Neural progenitor cell (in vitro differentiated cells): ENCODE measurements at regions not wholly inside any gene's neighbourhood (a gene's known extent, or its start where the extent isn't known, plus 50 kb on each side); places are given as distances from the start of the nearest gene placed in this dataset.

Experiments
- DNase-seq: peaks from one replicate; pipeline ENCODE4 v3.0.0-alpha.2; 2016; ENCODE audit warnings: low spot score
- H2AFZ ChIP-seq: fragments of 200-600 bp; sonication (generic); replicated peaks from 2 replicates; pipeline ENCODE4 v1.6.1; 2016; ENCODE audit warnings: antibody characterized with exemption
- H3F3A ChIP-seq: fragments of 200-600 bp; sonication (generic); 2 replicates; pipeline ENCODE4 v1.6.1; 2016; ENCODE audit warnings: antibody characterized with exemption, low read depth
- H3K27ac ChIP-seq: fragments of 200-600 bp; sonication (generic); 2 replicates; pipeline ENCODE4 v1.5.1; 2016; ENCODE audit warnings: mild to moderate bottlenecking
- H3K27me3 ChIP-seq: fragments of 200-600 bp; sonication (generic); 2 replicates; pipeline ENCODE4 v1.6.1; 2016; ENCODE audit warnings: mild to moderate bottlenecking, moderate library complexity
- H3K36me3 ChIP-seq: fragments of 200-600 bp; sonication (generic); 2 replicates; pipeline ENCODE4 v1.5.1; 2016
- H3K4me1 ChIP-seq: fragments of 200-600 bp; sonication (generic); 2 replicates; pipeline ENCODE4 v1.6.1; 2016; ENCODE audit warnings: mixed run types
- H3K4me2 ChIP-seq: fragments of 200-600 bp; sonication (generic); 2 replicates; pipeline ENCODE4 v1.6.1; 2016
- H3K4me3 ChIP-seq: fragments of 200-600 bp; sonication (generic); 2 replicates; pipeline ENCODE4 v1.5.1; 2016
- H3K79me2 ChIP-seq: fragments of 200-600 bp; sonication (generic); 2 replicates; pipeline ENCODE4 v1.6.1; 2016; ENCODE audit warnings: low read depth
- H3K9ac ChIP-seq: fragments of 200-600 bp; sonication (generic); 2 replicates; pipeline ENCODE4 v1.6.1; 2016
- H3K9me3 ChIP-seq: fragments of 200-600 bp; sonication (generic); 2 replicates; pipeline ENCODE4 v1.5.1; 2016; ENCODE audit warnings: low read depth
- H4K20me1 ChIP-seq: fragments of 200-600 bp; sonication (generic); 2 replicates; pipeline ENCODE4 v1.6.1; 2016; ENCODE audit warnings: low read depth
- H3K27ac Mint-ChIP-seq: 3 replicates; pipeline ENCODE4 v1.8.0; 2021; ENCODE audit warnings: mixed read lengths
- H3K27me3 Mint-ChIP-seq: 2 replicates; pipeline ENCODE4 v1.8.0; 2022; ENCODE audit warnings: low read depth, mild to moderate bottlenecking, inconsistent platforms, moderate library complexity, mixed read lengths; ENCODE audit not compliant: insufficient read depth
- H3K36me3 Mint-ChIP-seq: 3 replicates; pipeline ENCODE4 v1.8.0; 2021; ENCODE audit warnings: mixed read lengths
- H3K4me1 Mint-ChIP-seq: 3 replicates; pipeline ENCODE4 v1.8.0; 2021; ENCODE audit warnings: mixed read lengths
- H3K4me3 Mint-ChIP-seq: 3 replicates; pipeline ENCODE4 v1.8.0; 2021; ENCODE audit warnings: mild to moderate bottlenecking, moderate library complexity, mixed read lengths
- H3K9me3 Mint-ChIP-seq: 3 replicates; pipeline ENCODE4 v1.8.0; 2020; ENCODE audit warnings: mixed read lengths
- CTCF ChIP-seq: fragments of 200-600 bp; sonication (generic); IDR thresholded peaks from 2 replicates; pipeline ENCODE4 v1.5.1; 2017; ENCODE audit warnings: antibody characterized with exemption, mild to moderate bottlenecking
- EZH2 ChIP-seq: fragments of 200-600 bp; sonication (generic); IDR thresholded peaks from 2 replicates; pipeline ENCODE4 v1.6.1; 2017; ENCODE audit warnings: antibody characterized with exemption, mild to moderate bottlenecking, moderate library complexity
- EZH2phosphoT487 ChIP-seq: fragments of 200-600 bp; sonication (generic); IDR thresholded peaks from 2 replicates; pipeline ENCODE4 v1.6.1; 2017; ENCODE audit warnings: antibody characterized with exemption

- H3K27me3 Mint-ChIP-seq: peaks cover 4% of the 10 kb centered on the region
- no peaks in the 10 kb centered on the region for H3K9me3 ChIP-seq
- H3K27ac Mint-ChIP-seq: no peak overlapping the region
- H4K20me1 ChIP-seq: no peaks in the 10 kb centered on the region
- no peak overlapping the region for H3K4me3 Mint-ChIP-seq
- H3K27ac ChIP-seq: no peak overlapping the region
- no peaks in the 10 kb centered on the region for H3K27me3 ChIP-seq
- no peak overlapping the region for H2AFZ ChIP-seq
- H3K4me3 ChIP-seq: no peak overlapping the region
- H3K79me2 ChIP-seq: no peaks in the 10 kb centered on the region
- no peak for TF ChIP-seq EZH2phosphoT487
- no peak for TF ChIP-seq EZH2
- no peak for TF ChIP-seq CTCF
- no peaks in the 10 kb centered on the region for H3K36me3 Mint-ChIP-seq
- no peaks in the 10 kb centered on the region for H3F3A ChIP-seq
- no peaks in the 10 kb centered on the region for H3K4me1 ChIP-seq
- H3K4me1 Mint-ChIP-seq: peaks cover 2% of the 10 kb centered on the region
- no peaks in the 10 kb centered on the region for H3K36me3 ChIP-seq
- no peak for DNase-seq
- H3K4me2 ChIP-seq: no peak overlapping the region
- no peak overlapping the region for H3K9ac ChIP-seq
- peaks cover 20% of the 10 kb centered on the region for H3K9me3 Mint-ChIP-seq
These were observed 209.1 kb upstream of the TUT7 start for GRCh38 chr9:86563350-86563749.

GRCh38 chr9:86562691-86563090 lies 208.5 kb upstream of the TUT7 start:
- Histone ChIP-seq H3K4me1 (no peaks in the 10 kb centered on the region), H3K4me2 (no peak overlapping the region), H3K4me3 (no peak overlapping the region), H3K36me3 (no peaks in the 10 kb centered on the region), H3K27ac (no peak overlapping the region), H4K20me1 (no peaks in the 10 kb centered on the region), H2AFZ (no peak overlapping the region), H3K9me3 (no peaks in the 10 kb centered on the region), H3K79me2 (no peaks in the 10 kb centered on the region), H3F3A (no peaks in the 10 kb centered on the region), H3K9ac (no peak overlapping the region), H3K27me3 (no peaks in the 10 kb centered on the region)
- H3K27ac Mint-ChIP-seq: no peak overlapping the region
- H3K4me3 Mint-ChIP-seq: no peak overlapping the region
- peaks cover 2% of the 10 kb centered on the region for H3K4me1 Mint-ChIP-seq
- H3K27me3 Mint-ChIP-seq: peaks cover 7% of the 10 kb centered on the region
- H3K9me3 Mint-ChIP-seq: peaks cover 17% of the 10 kb centered on the region
- no peaks in the 10 kb centered on the region for H3K36me3 Mint-ChIP-seq
- TF ChIP-seq EZH2phosphoT487: no peak
- TF ChIP-seq CTCF: no peak
- TF ChIP-seq EZH2: no peak
- no peak for DNase-seq

GRCh38 chr9:86557918-86558317 lies 203.7 kb upstream of the TUT7 start:
- Histone ChIP-seq H4K20me1 (no peaks in the 10 kb centered on the region), H3K4me1 (peaks cover 9% of the 10 kb centered on the region), H3K4me3 (no peak overlapping the region), H2AFZ (no peak overlapping the region), H3K9me3 (no peaks in the 10 kb centered on the region), H3K4me2 (no peak overlapping the region), H3K9ac (no peak overlapping the region), H3K27me3 (no peaks in the 10 kb centered on the region), H3K36me3 (no peaks in the 10 kb centered on the region), H3F3A (no peaks in the 10 kb centered on the region), H3K27ac (no peak overlapping the region), H3K79me2 (no peaks in the 10 kb centered on the region)
- no peak for DNase-seq
- Mint-ChIP-seq H3K4me1 (peaks cover 4% of the 10 kb centered on the region), H3K36me3 (no peaks in the 10 kb centered on the region), H3K4me3 (no peak overlapping the region), H3K27ac (no peak overlapping the region), H3K27me3 (peaks cover 5% of the 10 kb centered on the region), H3K9me3 (peaks cover 4% of the 10 kb centered on the region)
- TF ChIP-seq EZH2phosphoT487 (no peak), CTCF (no peak), EZH2 (no peak)
